Liver (tissue), 8 donors: ENCODE measurements at regions not wholly inside any gene's neighbourhood (a gene's known extent, or its start where the extent isn't known, plus 50 kb on each side); places are given as distances from the start of the nearest gene placed in this dataset.

Source experiments
- DNase-seq: peaks from one replicate; pipeline ENCODE4 v3.0.0-alpha.2; 2017; ENCODE audit warnings: low spot score
- H3K27ac ChIP-seq, 2 donors: one replicate each; pipeline ENCODE4 v1.7.0; 2013; ENCODE audit warnings: inconsistent platforms in 2 of 2, low read length in 2 of 2, control low read depth in 1 of 2, low read depth in 1 of 2, mild to moderate bottlenecking in 1 of 2
- H3K27me3 ChIP-seq, 4 donors: one replicate each; pipeline versions ENCODE4 v1.6.1 to v1.7.0; 2013; ENCODE audit warnings: low read length in 3 of 4, inconsistent platforms in 1 of 4, mild to moderate bottlenecking in 1 of 4, moderate library complexity in 1 of 4; ENCODE audit not compliant: control insufficient read depth in 4 of 4, insufficient read depth in 4 of 4
- H3K36me3 ChIP-seq, 4 donors: one replicate each; pipeline versions ENCODE4 v1.6.1 to v1.7.0; 2013; ENCODE audit warnings: low read length in 3 of 4, mild to moderate bottlenecking in 3 of 4, low read depth in 1 of 4, moderate library complexity in 1 of 4; ENCODE audit not compliant: control insufficient read depth in 4 of 4, insufficient read depth in 3 of 4
- H3K4me1 ChIP-seq, 4 donors: one replicate each; pipeline versions ENCODE4 v1.6.1 to v1.7.0; 2013; ENCODE audit warnings: low read length in 3 of 4, mild to moderate bottlenecking in 3 of 4, moderate library complexity in 1 of 4; ENCODE audit not compliant: control insufficient read depth in 4 of 4, insufficient read depth in 4 of 4
- H3K4me3 ChIP-seq, 3 donors: one replicate each; pipeline versions ENCODE4 v1.6.1 to v1.7.0; 2013; ENCODE audit warnings: low read length in 3 of 3, control low read depth in 1 of 3, low read depth in 1 of 3, mild to moderate bottlenecking in 1 of 3
- H3K9ac ChIP-seq, 2 donors: one replicate each; pipeline ENCODE4 v1.7.0; 2013; ENCODE audit warnings: low read length in 2 of 2, mild to moderate bottlenecking in 2 of 2, moderate library complexity in 2 of 2, control low read depth in 1 of 2, low read depth in 1 of 2
- H3K9me3 ChIP-seq, 4 donors: one replicate each; pipeline versions ENCODE4 v1.6.1 to v1.7.0; 2013; ENCODE audit warnings: low read length in 3 of 4; ENCODE audit not compliant: control insufficient read depth in 4 of 4
- CTCF ChIP-seq: fragments of 150-350 bp; IDR thresholded peaks from 2 replicates; pipeline ENCODE4 v1.5.1; 2017; ENCODE audit warnings: improper control_type of control experiment, low read depth, low read length; ENCODE audit not compliant: missing input control
- FOXA1 ChIP-seq: IDR thresholded peaks from 2 replicates; pipeline ENCODE4 v1.6.1; 2016; ENCODE audit warnings: antibody characterized with exemption
- FOXA2 ChIP-seq: IDR thresholded peaks from 2 replicates; pipeline ENCODE4 v1.6.1; 2016; ENCODE audit warnings: antibody characterized with exemption
- GABPA ChIP-seq, 2 donors: IDR thresholded peaks in 1 of 2; conservative IDR thresholded peaks in 1 of 2; 2 replicates each; pipeline ENCODE4 v1.6.1; 2016; ENCODE audit warnings: antibody characterized with exemption in 2 of 2, mild to moderate bottlenecking in 1 of 2, moderate library complexity in 1 of 2
- HNF4A ChIP-seq, 2 donors: conservative IDR thresholded peaks; 2 replicates each; pipeline ENCODE4 v1.6.1; 2016; ENCODE audit warnings: antibody characterized with exemption in 2 of 2, mild to moderate bottlenecking in 2 of 2
- JUND ChIP-seq, 2 donors: IDR thresholded peaks; 2 replicates each; pipeline ENCODE4 v1.6.1; 2016; ENCODE audit warnings: antibody characterized with exemption in 2 of 2
- NR2F2 ChIP-seq: IDR thresholded peaks from 2 replicates; pipeline ENCODE4 v1.6.1; 2016; ENCODE audit warnings: antibody characterized with exemption
- RAD21 ChIP-seq, 2 donors: IDR thresholded peaks; 2 replicates each; pipeline ENCODE4 v1.6.1; 2016; ENCODE audit warnings: antibody characterized with exemption in 2 of 2, mild to moderate bottlenecking in 2 of 2
- RXRA ChIP-seq, 2 donors: IDR thresholded peaks; 2 replicates each; pipeline ENCODE4 v1.6.1; 2017 to 2018; ENCODE audit warnings: antibody characterized with exemption in 2 of 2, mild to moderate bottlenecking in 1 of 2
- WGBS: extraction: QIAGEN DNeasy Blood & Tissue Kit; methylation state at CpG from one replicate; pipeline ENCODE4 v1.1.7; 2013; 5-methylcytosine and 5-hydroxymethylcytosine counted together
- TF ChIP-seq, protein P1 (sequence below): IDR thresholded peaks from 2 replicates; pipeline ENCODE4 v1.6.1; 2016; ENCODE audit warnings: antibody characterized with exemption
- TF ChIP-seq, protein P2 (sequence below): IDR thresholded peaks from 2 replicates; pipeline ENCODE4 v1.6.1; 2016; ENCODE audit warnings: antibody characterized with exemption, mild to moderate bottlenecking
- donor health status: healthy.
- donor health status: healthy.
- donor health status: healthy.
- donor health status: healthy.
- donor health status: healthy.

GRCh38 chr1:185663771-185664296, 70.4 kb upstream of the HMCN1 start:
- H3K27ac ChIP-seq: no peak overlapping the region
- H3K9me3 ChIP-seq: no peaks in the 10 kb centered on the region
- H3K9ac ChIP-seq: no peak overlapping the region
- H3K36me3 ChIP-seq: no peaks in the 10 kb centered on the region
- TF ChIP-seq NR2F2 (no peak), FOXA1 (no peak), GABPA (IDR thresholded peaks at IDR 0.05 in 1 of 2, conservative IDR thresholded peaks at IDR 0.05 in 1 of 2) (no peak), RAD21 (IDR thresholded peaks at IDR 0.05) (no peak), JUND (IDR thresholded peaks at IDR 0.05) (no peak)
- TF ChIP-seq, protein P1, sequence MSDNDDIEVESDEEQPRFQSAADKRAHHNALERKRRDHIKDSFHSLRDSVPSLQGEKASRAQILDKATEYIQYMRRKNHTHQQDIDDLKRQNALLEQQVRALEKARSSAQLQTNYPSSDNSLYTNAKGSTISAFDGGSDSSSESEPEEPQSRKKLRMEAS: no peak
- TF ChIP-seq, protein P2, sequence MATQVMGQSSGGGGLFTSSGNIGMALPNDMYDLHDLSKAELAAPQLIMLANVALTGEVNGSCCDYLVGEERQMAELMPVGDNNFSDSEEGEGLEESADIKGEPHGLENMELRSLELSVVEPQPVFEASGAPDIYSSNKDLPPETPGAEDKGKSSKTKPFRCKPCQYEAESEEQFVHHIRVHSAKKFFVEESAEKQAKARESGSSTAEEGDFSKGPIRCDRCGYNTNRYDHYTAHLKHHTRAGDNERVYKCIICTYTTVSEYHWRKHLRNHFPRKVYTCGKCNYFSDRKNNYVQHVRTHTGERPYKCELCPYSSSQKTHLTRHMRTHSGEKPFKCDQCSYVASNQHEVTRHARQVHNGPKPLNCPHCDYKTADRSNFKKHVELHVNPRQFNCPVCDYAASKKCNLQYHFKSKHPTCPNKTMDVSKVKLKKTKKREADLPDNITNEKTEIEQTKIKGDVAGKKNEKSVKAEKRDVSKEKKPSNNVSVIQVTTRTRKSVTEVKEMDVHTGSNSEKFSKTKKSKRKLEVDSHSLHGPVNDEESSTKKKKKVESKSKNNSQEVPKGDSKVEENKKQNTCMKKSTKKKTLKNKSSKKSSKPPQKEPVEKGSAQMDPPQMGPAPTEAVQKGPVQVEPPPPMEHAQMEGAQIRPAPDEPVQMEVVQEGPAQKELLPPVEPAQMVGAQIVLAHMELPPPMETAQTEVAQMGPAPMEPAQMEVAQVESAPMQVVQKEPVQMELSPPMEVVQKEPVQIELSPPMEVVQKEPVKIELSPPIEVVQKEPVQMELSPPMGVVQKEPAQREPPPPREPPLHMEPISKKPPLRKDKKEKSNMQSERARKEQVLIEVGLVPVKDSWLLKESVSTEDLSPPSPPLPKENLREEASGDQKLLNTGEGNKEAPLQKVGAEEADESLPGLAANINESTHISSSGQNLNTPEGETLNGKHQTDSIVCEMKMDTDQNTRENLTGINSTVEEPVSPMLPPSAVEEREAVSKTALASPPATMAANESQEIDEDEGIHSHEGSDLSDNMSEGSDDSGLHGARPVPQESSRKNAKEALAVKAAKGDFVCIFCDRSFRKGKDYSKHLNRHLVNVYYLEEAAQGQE: no peak
- no peak overlapping the region for H3K4me3 ChIP-seq
- no peaks in the 10 kb centered on the region for H3K4me1 ChIP-seq
- 59% methylated on average over 1 of the region's 1 CpG for WGBS
- no peak for DNase-seq
- no peaks in the 10 kb centered on the region for H3K27me3 ChIP-seq

- peak in 1 of 2 donors; percentile 26 for TF ChIP-seq HNF4A (conservative IDR thresholded peaks at IDR 0.05)
- TF ChIP-seq CTCF: no peak
- no peaks in the 10 kb centered on the region for H3K9me3 ChIP-seq
- H3K36me3 ChIP-seq: no peaks in the 10 kb centered on the region
- no peaks in the 10 kb centered on the region for H3K4me1 ChIP-seq
- no peak overlapping the region for H3K27ac ChIP-seq
- 60% methylated on average over 1 of the region's 1 CpG for WGBS
- no peak overlapping the region for H3K4me3 ChIP-seq
- H3K27me3 ChIP-seq: no peaks in the 10 kb centered on the region
- no peak for DNase-seq
- H3K9ac ChIP-seq: no peak overlapping the region
Measured at GRCh38 chr1:185663332-185663731, 70.9 kb upstream of the HMCN1 start.

DNA sequence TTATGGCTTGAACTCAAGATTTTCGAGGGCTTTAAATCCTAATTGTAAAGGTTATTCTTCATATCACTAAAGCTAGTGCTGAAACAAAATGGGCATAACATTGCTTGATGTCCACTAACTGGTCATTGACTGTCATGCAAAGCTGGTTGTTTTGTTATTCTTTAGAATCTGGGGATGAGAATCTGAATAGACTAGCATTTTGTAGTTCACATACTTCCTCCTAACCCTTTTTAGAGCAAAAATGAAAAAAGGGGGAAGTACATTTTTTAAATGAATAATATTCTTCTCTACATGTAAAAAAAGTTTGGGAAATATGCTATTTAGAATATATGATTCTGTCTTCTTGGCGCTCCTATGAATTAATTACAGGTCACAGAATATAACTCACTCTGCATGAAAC, 72.2 kb upstream of the HMCN1 start:
- WGBS: 94% methylated on average over 2 of the region's 2 CpGs
- TF ChIP-seq CTCF (no peak), FOXA2 (no peak), RXRA (IDR thresholded peaks at IDR 0.05) (no peak)
- TF ChIP-seq, protein P2: no peak
- Histone ChIP-seq H3K36me3 (no peaks in the 10 kb centered on the region), H3K9me3 (no peaks in the 10 kb centered on the region), H3K27ac (no peak overlapping the region), H3K4me1 (no peaks in the 10 kb centered on the region), H3K27me3 (no peaks in the 10 kb centered on the region), H3K4me3 (no peak overlapping the region), H3K9ac (no peak overlapping the region)
- no peak for DNase-seq
